Calu3 (cell line): ENCODE measurements at regions not wholly inside any gene's neighbourhood (a gene's known extent, or its start where the extent isn't known, plus 50 kb on each side); places are given as distances from the start of the nearest gene placed in this dataset.

Experiments
- BruUV-seq: library from RNA; stranded (reverse); fragments of 400-500 nt; replicated peaks from 2 replicates; lab custom pipeline; 2021; lab: Mats Ljungman, UMichigan
- CTCF ChIA-PET: fragments of 300-600 bp; sonication (Branson Sonifier 250); formaldehyde crosslinking; loops from one replicate; lab custom pipeline; 2022; ENCODE audit warnings: antibody characterized with exemption; lab: Charles Lee
- DNase-seq: peaks from one replicate; pipeline ENCODE4 v3.0.0; 2022
- H3K27ac Mint-ChIP-seq: one replicate; pipeline ENCODE4 v1.8.0; 2022; ENCODE audit warnings: mixed read lengths; ENCODE audit not compliant: unreplicated experiment
- H3K27me3 Mint-ChIP-seq: one replicate; pipeline ENCODE4 v1.8.0; 2022; ENCODE audit warnings: mixed read lengths; ENCODE audit not compliant: unreplicated experiment
- H3K36me3 Mint-ChIP-seq: one replicate; pipeline ENCODE4 v1.8.0; 2022; ENCODE audit warnings: mild to moderate bottlenecking, moderate library complexity, mixed read lengths; ENCODE audit not compliant: insufficient read depth, unreplicated experiment
- H3K4me1 Mint-ChIP-seq: one replicate; pipeline ENCODE4 v1.8.0; 2022; ENCODE audit warnings: mild to moderate bottlenecking, low read depth, mixed read lengths; ENCODE audit not compliant: unreplicated experiment
- H3K4me3 Mint-ChIP-seq: one replicate; pipeline ENCODE4 v1.8.0; 2022; ENCODE audit warnings: mild to moderate bottlenecking, low read depth, moderate library complexity, mixed read lengths; ENCODE audit not compliant: unreplicated experiment
- H3K9me3 Mint-ChIP-seq: one replicate; pipeline ENCODE4 v1.8.0; 2022; ENCODE audit warnings: low read depth, mixed read lengths; ENCODE audit not compliant: unreplicated experiment
- intact Hi-C: fragments of 100-400 bp; cut with micrococcal nuclease; formaldehyde crosslinking; loops from one replicate; pipeline ENCODE4 v1.10.0; 2022; ENCODE audit not compliant: unreplicated experiment
- TF ChIP-seq, protein P1 (sequence below): fragments of 200-600 bp; IDR thresholded peaks from one replicate; pipeline ENCODE4 v1.8.0; 2022; ENCODE audit warnings: antibody characterized with exemption; ENCODE audit not compliant: unreplicated experiment

GRCh38 chr16:22624800-22625533 lies 114.3 kb downstream of the NPIPB5 start:
- Mint-ChIP-seq H3K27ac (no peak overlapping the region), H3K36me3 (no peaks in the 10 kb centered on the region), H3K4me3 (no peak overlapping the region), H3K4me1 (no peaks in the 10 kb centered on the region), H3K9me3 (no peaks in the 10 kb centered on the region), H3K27me3 (no peaks in the 10 kb centered on the region)
- DNase-seq = no peak
- CTCF ChIA-PET = no interaction called here
- no TSS peak for BruUV-seq
- intact Hi-C loops = no loop called here
- TF ChIP-seq, protein P1, sequence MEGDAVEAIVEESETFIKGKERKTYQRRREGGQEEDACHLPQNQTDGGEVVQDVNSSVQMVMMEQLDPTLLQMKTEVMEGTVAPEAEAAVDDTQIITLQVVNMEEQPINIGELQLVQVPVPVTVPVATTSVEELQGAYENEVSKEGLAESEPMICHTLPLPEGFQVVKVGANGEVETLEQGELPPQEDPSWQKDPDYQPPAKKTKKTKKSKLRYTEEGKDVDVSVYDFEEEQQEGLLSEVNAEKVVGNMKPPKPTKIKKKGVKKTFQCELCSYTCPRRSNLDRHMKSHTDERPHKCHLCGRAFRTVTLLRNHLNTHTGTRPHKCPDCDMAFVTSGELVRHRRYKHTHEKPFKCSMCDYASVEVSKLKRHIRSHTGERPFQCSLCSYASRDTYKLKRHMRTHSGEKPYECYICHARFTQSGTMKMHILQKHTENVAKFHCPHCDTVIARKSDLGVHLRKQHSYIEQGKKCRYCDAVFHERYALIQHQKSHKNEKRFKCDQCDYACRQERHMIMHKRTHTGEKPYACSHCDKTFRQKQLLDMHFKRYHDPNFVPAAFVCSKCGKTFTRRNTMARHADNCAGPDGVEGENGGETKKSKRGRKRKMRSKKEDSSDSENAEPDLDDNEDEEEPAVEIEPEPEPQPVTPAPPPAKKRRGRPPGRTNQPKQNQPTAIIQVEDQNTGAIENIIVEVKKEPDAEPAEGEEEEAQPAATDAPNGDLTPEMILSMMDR = no peak

DNA sequence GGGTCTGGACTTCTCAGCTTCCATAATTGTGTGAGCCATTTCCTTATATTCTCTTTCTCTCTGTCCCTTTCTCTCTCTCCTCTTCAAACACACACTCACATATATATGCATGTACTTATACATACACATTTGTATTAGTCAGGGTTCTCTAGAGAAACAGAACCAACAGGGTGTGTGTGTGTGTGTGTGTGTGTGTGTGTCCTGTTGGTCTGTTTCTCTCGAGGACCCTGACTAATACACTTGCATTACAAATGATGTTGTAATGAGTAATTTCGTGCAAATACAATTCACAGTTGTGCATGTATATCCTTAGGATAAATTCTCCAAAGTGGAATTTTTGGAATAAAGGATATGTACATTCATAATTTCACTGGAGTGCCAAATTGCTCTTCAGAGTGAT lies 115.3 kb downstream of the NPIPB5 start:
- intact Hi-C loops = no loop called here
- CTCF ChIA-PET = no interaction called here
- no peak for DNase-seq

GRCh38 chr16:22627043-22627442 lies 116.4 kb downstream of the NPIPB5 start:
- Mint-ChIP-seq H3K36me3 (no peaks in the 10 kb centered on the region), H3K27me3 (no peaks in the 10 kb centered on the region), H3K4me3 (no peak overlapping the region), H3K27ac (no peak overlapping the region), H3K4me1 (no peaks in the 10 kb centered on the region), H3K9me3 (no peaks in the 10 kb centered on the region)
- DNase-seq = no peak
- no TSS peak for BruUV-seq
- intact Hi-C loops = no loop called here
- CTCF ChIA-PET = interaction anchor here (1.2 kb wide), 1 partner anchor 12 kb away, joined by 3 read pairs; no protein-coding TSS in a partner anchor
- TF ChIP-seq, protein P1 = no peak

More for the DNA sequence above, 115.3 kb downstream of the NPIPB5 start:
- Mint-ChIP-seq H3K9me3 (no peaks in the 10 kb centered on the region), H3K4me3 (no peak overlapping the region), H3K27ac (no peak overlapping the region), H3K4me1 (no peaks in the 10 kb centered on the region), H3K27me3 (no peaks in the 10 kb centered on the region), H3K36me3 (no peaks in the 10 kb centered on the region)
- no TSS peak for BruUV-seq
- TF ChIP-seq, protein P1 = no peak

DNA sequence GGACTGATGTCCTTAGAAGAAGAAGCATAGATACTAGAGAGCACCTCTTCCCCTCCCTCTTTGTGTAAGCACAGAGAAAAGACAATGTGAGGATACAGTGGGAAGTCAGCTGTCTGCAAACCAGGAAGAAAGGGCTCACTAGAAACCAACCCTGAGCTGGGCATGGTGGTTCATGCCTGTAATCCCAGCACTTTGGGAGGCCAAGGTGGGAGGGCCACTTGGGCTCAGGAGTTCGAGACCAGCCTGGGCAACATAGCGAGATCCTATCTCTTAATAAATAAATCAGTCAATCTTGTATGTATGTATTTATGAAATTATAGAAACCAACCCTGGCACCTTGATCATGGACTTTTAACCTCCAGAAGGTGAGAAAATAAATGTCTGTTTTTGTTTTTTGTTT lies 118.3 kb downstream of the NPIPB5 start:
- no peaks in the 10 kb centered on the region for H3K9me3 Mint-ChIP-seq
- CTCF ChIA-PET = no interaction called here
- no peak for DNase-seq
- H3K4me3 Mint-ChIP-seq = no peak overlapping the region
- intact Hi-C loops = no loop called here
- BruUV-seq = no TSS peak
- no peaks in the 10 kb centered on the region for H3K4me1 Mint-ChIP-seq
- H3K27me3 Mint-ChIP-seq = no peaks in the 10 kb centered on the region
- no peaks in the 10 kb centered on the region for H3K36me3 Mint-ChIP-seq
- H3K27ac Mint-ChIP-seq = no peak overlapping the region
- TF ChIP-seq, protein P1 = no peak
